Transverse colon (tissue), 4 donors: ENCODE measurements at regions not wholly inside any gene's neighbourhood (a gene's known extent, or its start where the extent isn't known, plus 50 kb on each side); places are given as distances from the start of the nearest gene placed in this dataset.

Experiments
- DNase-seq: peaks from one replicate; pipeline ENCODE4 v3.0.0-alpha.2; 2019
- H3K27ac ChIP-seq, 4 donors: fragments of 200-600 bp; sonication (generic); 2 replicates each; pipeline ENCODE4 v1.5.1; 2016 to 2018; ENCODE audit warnings: inconsistent platforms in 4 of 4
- H3K27me3 ChIP-seq: fragments of 200-600 bp; sonication (generic); 2 replicates; pipeline ENCODE4 v1.5.1; 2017; ENCODE audit warnings: inconsistent platforms
- H3K36me3 ChIP-seq, 4 donors: fragments of 200-600 bp; sonication (generic); 2 replicates each; pipeline ENCODE4 v1.5.1; 2017 to 2019; ENCODE audit warnings: inconsistent platforms in 4 of 4
- H3K4me1 ChIP-seq, 4 donors: fragments of 200-600 bp; sonication (generic); 2 replicates each; pipeline ENCODE4 v1.5.1; 2017 to 2020; ENCODE audit warnings: inconsistent platforms in 4 of 4
- H3K4me3 ChIP-seq, 4 donors: fragments of 200-600 bp; sonication (generic); 1 replicate in 1 of 4; 2 replicates in 3 of 4; pipeline versions ENCODE4 v1.5.1 to v1.6.1; 2017 to 2019; ENCODE audit warnings: inconsistent platforms in 4 of 4
- H3K9me3 ChIP-seq, 2 donors: fragments of 200-600 bp; sonication (generic); 2 replicates each; pipeline ENCODE4 v1.5.1; 2017 to 2019; ENCODE audit warnings: inconsistent platforms in 2 of 2
- EP300 ChIP-seq: sonication (generic); formaldehyde crosslinking; IDR thresholded peaks from one replicate; pipeline ENCODE4 v1.6.1; 2017; ENCODE audit warnings: antibody characterized with exemption, low read depth
- POLR2A ChIP-seq: fragments of 450-650 bp; IDR thresholded peaks from one replicate; pipeline ENCODE4 v1.6.1; 2016; ENCODE audit warnings: antibody characterized with exemption, mild to moderate bottlenecking, moderate library complexity
- POLR2AphosphoS5 ChIP-seq, 3 donors: sonication (generic); formaldehyde crosslinking; IDR thresholded peaks; one replicate each; pipeline ENCODE4 v1.6.1; 2016; ENCODE audit warnings: antibody characterized with exemption in 3 of 3
- WGBS, 2 donors: methylation state at CpG; one replicate each; pipeline ENCODE4 v1.1.5; 2018; ENCODE audit warnings: low coverage in 1 of 2; 5-methylcytosine and 5-hydroxymethylcytosine counted together
- in situ Hi-C, 4 donors: fragments of 200-750 bp; cut with MboI; loops; one replicate each; pipeline versions ENCODE4 v1.15.0 to v1.15.1; 2017; ENCODE audit warnings: low sequenced_read_pairs in 3 of 4, low pct_ligation_motif_present in 1 of 4, low pct_unique_long_range_greater_than_20kb in 1 of 4
- intact Hi-C: fragments of 100-400 bp; cut with DNase I; formaldehyde crosslinking; loops from one replicate; pipeline ENCODE4 v1.15.1; 2023; ENCODE audit warnings: low total_unique reads
- TF ChIP-seq, protein P1 (sequence below), 5 experiments: fragments of 200-600 bp in 3 of 5; fragments of 450-650 bp in 2 of 5; sonication (generic) in 3 of 5; IDR thresholded peaks; 1 replicate in 2 of 5; 2 replicates in 3 of 5; pipeline ENCODE4 v1.5.1; 2016 to 2017; ENCODE audit warnings: antibody characterized with exemption in 5 of 5, inconsistent platforms in 3 of 5, mild to moderate bottlenecking in 2 of 5, moderate library complexity in 1 of 5

DNA sequence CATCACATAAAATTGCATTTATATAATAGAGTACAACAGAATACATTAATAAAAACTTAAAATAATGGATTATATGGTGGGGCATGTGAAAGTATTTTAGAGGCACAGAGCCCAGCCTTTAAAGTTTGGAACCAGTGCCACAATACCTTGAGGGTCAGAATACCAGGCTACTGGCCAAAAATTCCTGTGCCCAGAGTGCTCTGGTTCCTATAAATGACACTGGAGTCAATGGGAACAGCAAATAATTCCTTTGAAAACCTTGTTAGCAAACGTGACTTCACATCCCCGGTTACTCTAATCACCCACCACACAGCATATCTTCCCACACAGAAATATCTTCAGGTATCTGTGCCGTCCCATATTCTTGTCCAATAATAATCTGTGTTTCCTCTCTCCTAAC, 1242.6 kb downstream of the DIAPH3 start:
- no peaks in the 10 kb centered on the region for H3K9me3 ChIP-seq
- in situ Hi-C loops, result no loop called here
- intact Hi-C loops, result no loop called here
- 69 to 73% methylated on average over 3 of the region's 3 CpGs for WGBS, 2 donors
- H3K4me3 ChIP-seq, result no peak overlapping the region
- H3K4me1 ChIP-seq, result no peaks in the 10 kb centered on the region
- no peaks in the 10 kb centered on the region for H3K27me3 ChIP-seq
- H3K36me3 ChIP-seq, result no peaks in the 10 kb centered on the region
- H3K27ac ChIP-seq, result no peak overlapping the region
- TF ChIP-seq POLR2AphosphoS5 (IDR thresholded peaks at IDR 0.05), result no peak
- no peak for TF ChIP-seq EP300
- TF ChIP-seq, protein P1, sequence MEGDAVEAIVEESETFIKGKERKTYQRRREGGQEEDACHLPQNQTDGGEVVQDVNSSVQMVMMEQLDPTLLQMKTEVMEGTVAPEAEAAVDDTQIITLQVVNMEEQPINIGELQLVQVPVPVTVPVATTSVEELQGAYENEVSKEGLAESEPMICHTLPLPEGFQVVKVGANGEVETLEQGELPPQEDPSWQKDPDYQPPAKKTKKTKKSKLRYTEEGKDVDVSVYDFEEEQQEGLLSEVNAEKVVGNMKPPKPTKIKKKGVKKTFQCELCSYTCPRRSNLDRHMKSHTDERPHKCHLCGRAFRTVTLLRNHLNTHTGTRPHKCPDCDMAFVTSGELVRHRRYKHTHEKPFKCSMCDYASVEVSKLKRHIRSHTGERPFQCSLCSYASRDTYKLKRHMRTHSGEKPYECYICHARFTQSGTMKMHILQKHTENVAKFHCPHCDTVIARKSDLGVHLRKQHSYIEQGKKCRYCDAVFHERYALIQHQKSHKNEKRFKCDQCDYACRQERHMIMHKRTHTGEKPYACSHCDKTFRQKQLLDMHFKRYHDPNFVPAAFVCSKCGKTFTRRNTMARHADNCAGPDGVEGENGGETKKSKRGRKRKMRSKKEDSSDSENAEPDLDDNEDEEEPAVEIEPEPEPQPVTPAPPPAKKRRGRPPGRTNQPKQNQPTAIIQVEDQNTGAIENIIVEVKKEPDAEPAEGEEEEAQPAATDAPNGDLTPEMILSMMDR (IDR thresholded peaks at IDR 0.05), result no peak
- no peak for TF ChIP-seq POLR2A
- no peak for DNase-seq

DNA sequence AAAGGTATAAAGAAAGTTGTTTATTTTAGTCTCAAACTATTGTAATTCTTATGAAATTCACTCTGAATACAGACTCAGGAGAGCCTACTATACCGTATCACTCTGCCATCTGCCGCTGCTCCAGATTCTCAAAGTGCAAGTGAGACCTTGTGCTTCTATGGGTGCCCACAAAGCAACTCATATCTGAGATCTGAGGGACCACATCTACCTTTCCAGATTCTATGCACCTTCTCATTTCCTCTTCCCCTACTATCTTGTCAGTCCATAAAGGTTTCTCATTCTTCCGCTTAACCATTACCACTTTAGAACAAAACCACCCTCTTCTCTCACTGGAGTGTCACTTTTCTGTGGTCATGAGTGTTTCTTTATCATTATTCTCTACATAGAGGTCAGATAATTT, 1236.9 kb downstream of the DIAPH3 start:
- DNase-seq, result no peak
- in situ Hi-C loops (no loop called here), intact Hi-C loops (no loop called here)
- Histone ChIP-seq H3K27me3 (no peaks in the 10 kb centered on the region), H3K27ac (no peak overlapping the region), H3K4me3 (no peak overlapping the region), H3K9me3 (no peaks in the 10 kb centered on the region), H3K36me3 (no peaks in the 10 kb centered on the region), H3K4me1 (no peaks in the 10 kb centered on the region)
- 79 to 80% methylated on average over 3 of the region's 3 CpGs for WGBS, 2 donors
- no peak for TF ChIP-seq POLR2AphosphoS5 (IDR thresholded peaks at IDR 0.05)
- TF ChIP-seq EP300, result no peak
- TF ChIP-seq POLR2A, result no peak
- TF ChIP-seq, protein P1 (IDR thresholded peaks at IDR 0.05), result no peak

DNA sequence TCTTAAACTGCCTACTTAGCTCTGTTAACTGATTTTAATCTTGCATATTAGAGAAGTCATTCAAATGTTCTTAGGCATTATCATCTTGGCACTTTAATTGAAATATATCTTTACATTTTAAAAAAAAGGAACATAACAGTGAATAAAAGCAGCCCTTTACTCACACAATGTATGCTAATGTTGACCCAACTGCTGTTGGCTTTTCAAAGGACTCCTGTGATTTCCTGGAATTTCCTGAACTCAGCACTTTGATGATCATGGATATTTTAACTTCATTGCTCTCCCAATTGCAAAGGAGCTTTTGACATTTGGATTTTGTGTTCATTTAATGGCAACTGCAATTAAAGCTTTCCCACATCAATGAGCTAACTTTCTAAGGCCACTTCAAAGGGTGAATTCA, 1230.3 kb downstream of the DIAPH3 start:
- intact Hi-C loops, result no loop called here
- in situ Hi-C loops, result no loop called here

DNA sequence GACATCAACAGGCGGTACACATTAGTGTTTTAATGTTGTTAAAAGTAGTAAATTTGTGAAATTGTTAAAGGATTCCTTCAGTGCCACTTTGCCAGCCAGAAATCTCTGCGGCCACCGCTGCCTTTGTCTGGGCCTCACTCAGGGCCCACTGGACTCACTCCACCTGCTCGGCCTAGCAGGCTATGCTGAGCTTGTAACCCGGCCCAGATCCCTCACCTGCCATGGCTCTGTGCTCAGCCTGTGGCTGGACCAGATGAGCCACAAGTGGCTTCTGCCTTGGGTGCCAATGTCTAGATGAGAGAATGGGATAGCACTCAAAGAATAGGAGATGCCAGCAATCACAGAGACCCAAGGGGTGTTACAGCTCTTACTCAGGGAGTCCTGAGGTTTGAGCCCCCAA, 1228.0 kb downstream of the DIAPH3 start:
- 85 to 91% methylated on average over 1 to 5 of the region's 5 CpGs for WGBS, 2 donors
- Histone ChIP-seq H3K4me1 (no peaks in the 10 kb centered on the region), H3K4me3 (no peak overlapping the region), H3K27me3 (no peaks in the 10 kb centered on the region), H3K36me3 (no peaks in the 10 kb centered on the region), H3K9me3 (no peaks in the 10 kb centered on the region), H3K27ac (no peak overlapping the region)
- intact Hi-C loops, result no loop called here
- in situ Hi-C loops, result no loop called here
- DNase-seq, result no peak
- no peak for TF ChIP-seq POLR2A
- no peak for TF ChIP-seq EP300
- no peak for TF ChIP-seq POLR2AphosphoS5 (IDR thresholded peaks at IDR 0.05)
- TF ChIP-seq, protein P1 (IDR thresholded peaks at IDR 0.05), result no peak

More for the DNA sequence above, 1230.3 kb downstream of the DIAPH3 start:
- Histone ChIP-seq H3K36me3 (no peaks in the 10 kb centered on the region), H3K27me3 (no peaks in the 10 kb centered on the region), H3K9me3 (no peaks in the 10 kb centered on the region), H3K27ac (no peak overlapping the region), H3K4me1 (no peaks in the 10 kb centered on the region), H3K4me3 (no peak overlapping the region)
- DNase-seq, result no peak
- TF ChIP-seq POLR2AphosphoS5 (IDR thresholded peaks at IDR 0.05), result no peak

DNA sequence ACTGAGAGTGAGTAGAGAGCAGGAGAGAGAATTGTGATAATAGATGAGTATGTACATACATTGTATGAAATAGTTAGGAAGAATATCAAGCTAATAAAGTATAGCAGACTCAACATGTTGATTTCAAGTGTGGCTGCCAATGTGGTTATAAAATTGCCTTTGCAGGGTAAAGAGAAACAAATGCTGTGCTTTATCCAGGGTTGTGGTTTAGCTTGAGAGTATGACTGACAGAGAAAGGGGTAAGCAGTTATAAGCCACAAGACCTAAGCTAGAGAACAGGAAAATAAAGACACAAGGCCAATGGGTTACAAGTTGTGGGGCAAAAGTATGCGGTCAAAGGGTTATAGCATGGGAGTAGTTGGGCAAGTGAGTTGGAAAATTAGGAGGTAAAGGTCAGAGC, 1217.5 kb downstream of the DIAPH3 start:
- peaks cover 0 to 7% of the 10 kb centered on the region in 2 donors for H3K9me3 ChIP-seq
- TF ChIP-seq, protein P1 (IDR thresholded peaks at IDR 0.05), result no peak
- TF ChIP-seq POLR2A (no peak), EP300 (no peak), POLR2AphosphoS5 (IDR thresholded peaks at IDR 0.05) (no peak)
- DNase-seq, result no peak
- no peak overlapping the region for H3K27ac ChIP-seq
- no peak overlapping the region for H3K4me3 ChIP-seq
- in situ Hi-C loops (no loop called here), intact Hi-C loops (no loop called here)
- WGBS, 2 donors, result 44 to 81% methylated on average over 1 of the region's 1 CpG
- no peaks in the 10 kb centered on the region for H3K36me3 ChIP-seq
- H3K27me3 ChIP-seq, result no peaks in the 10 kb centered on the region
- H3K4me1 ChIP-seq, result no peaks in the 10 kb centered on the region
